ENCODE measurements at regions not wholly inside any gene's neighbourhood (a gene's known extent, or its start where the extent isn't known, plus 50 kb on each side); places are given as distances from the start of the nearest gene placed in this dataset.

- H3K4me3 ChIP-seq: no peak overlapping the region
- H3K27ac ChIP-seq: no peak overlapping the region
- no peak for TF ChIP-seq CTCF (IDR thresholded peaks at IDR 0.05)
- no peak for DNase-seq (ENCODE audit: low spot score)
Measured at GRCh38 chr2:42851186-42851585, 58.8 kb upstream of the HAAO start.

- Histone ChIP-seq H3K27ac (no peak overlapping the region), H3K4me3 (no peak overlapping the region)
- no peak for TF ChIP-seq CTCF (IDR thresholded peaks at IDR 0.05)
- peak; percentile 64 for DNase-seq (ENCODE audit: low spot score)
Measured at GRCh38 chr2:42850016-42850805, 57.8 kb upstream of the HAAO start.

GRCh38 chr2:42849311-42849710, 56.9 kb upstream of the HAAO start:
- DNase-seq (ENCODE audit: low spot score): peak; percentile 46
- no peak overlapping the region for H3K4me3 ChIP-seq
- no peak for TF ChIP-seq CTCF (IDR thresholded peaks at IDR 0.05)
- peak overlapping the region in 1 of 2 donors; percentile 8 for H3K27ac ChIP-seq

- no peak overlapping the region for H3K4me3 ChIP-seq
- DNase-seq (ENCODE audit: low spot score): peak; percentile 47
- no peak for TF ChIP-seq CTCF (IDR thresholded peaks at IDR 0.05)
- H3K27ac ChIP-seq: peak overlapping the region; percentile 8
Measured at GRCh38 chr2:42848726-42849290, 56.4 kb upstream of the HAAO start.

GRCh38 chr2:42848265-42848664, 55.9 kb upstream of the HAAO start:
- peak; percentile 64 for DNase-seq (ENCODE audit: low spot score)
- no peak for TF ChIP-seq CTCF (IDR thresholded peaks at IDR 0.05)
- peak overlapping the region; percentile 8 to 52 for H3K27ac ChIP-seq
- no peak overlapping the region for H3K4me3 ChIP-seq

- no peak overlapping the region for H3K4me3 ChIP-seq
- TF ChIP-seq CTCF (IDR thresholded peaks at IDR 0.05): no peak
- peak overlapping the region; percentile 8 to 26 for H3K27ac ChIP-seq
- DNase-seq (ENCODE audit: low spot score): peak; percentile 59
Measured at GRCh38 chr2:42847596-42848151, 55.3 kb upstream of the HAAO start.

Measured in coronary artery (tissue), 2 donors.